Stimulated activated CD4-positive, alpha-beta T cell treated with anti-CD3 and anti-CD28 coated beads, Interleukin-4, amount 100 ng/mL, for 24 hours (primary cell): ENCODE measurements at regions not wholly inside any gene's neighbourhood (a gene's known extent, or its start where the extent isn't known, plus 50 kb on each side); places are given as distances from the start of the nearest gene placed in this dataset.

Experiments used
- DNase-seq: peaks from one replicate; pipeline ENCODE4 v3.0.0-alpha.2; 2020

GRCh38 chr15:96011136-96011535, 319.4 kb upstream of the NR2F2 start:
- no peak for DNase-seq

GRCh38 chr15:96014939-96015338, 315.6 kb upstream of the NR2F2 start:
- DNase-seq: no peak

GRCh38 chr15:96019114-96019513, 311.4 kb upstream of the NR2F2 start:
- no peak for DNase-seq

GRCh38 chr15:96020133-96020532, 310.4 kb upstream of the NR2F2 start:
- DNase-seq: no peak

DNA sequence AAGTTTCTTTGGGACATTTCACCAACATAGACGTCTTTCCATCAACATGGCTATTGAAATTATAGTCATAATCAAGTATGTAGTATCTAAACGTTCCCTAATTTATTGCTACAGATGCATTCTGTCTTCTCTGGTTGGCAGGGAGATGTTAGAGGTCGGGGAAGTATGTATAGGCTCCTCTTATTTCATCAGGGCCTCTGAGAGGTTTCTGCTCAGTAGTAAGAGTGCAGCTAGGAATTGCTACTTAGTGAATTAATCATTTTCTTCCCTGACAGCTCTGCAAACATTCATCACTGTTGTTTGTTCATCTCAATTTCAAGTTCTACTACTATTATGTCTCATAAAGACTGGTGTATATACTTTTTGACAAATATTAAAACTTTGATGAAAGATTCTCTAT, 309.7 kb upstream of the NR2F2 start:
- DNase-seq: no peak

DNA sequence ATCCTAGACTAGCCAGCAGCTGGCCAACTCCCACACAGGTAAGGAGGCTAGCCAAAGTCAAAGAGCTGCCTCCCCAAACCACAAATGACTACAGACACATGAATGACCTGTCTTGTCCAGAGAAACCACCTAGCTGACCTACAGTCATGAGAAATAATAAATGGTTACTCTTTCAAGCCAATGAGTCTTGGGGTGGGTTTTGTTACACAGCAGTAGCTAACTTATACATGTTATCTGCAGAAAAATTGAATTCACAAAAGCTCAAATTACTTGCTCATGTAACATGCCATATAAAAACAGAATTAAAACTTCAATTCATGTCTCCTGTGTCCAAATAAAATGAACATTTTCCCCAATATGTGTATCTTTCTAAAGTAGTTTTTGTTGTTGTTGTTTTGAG, 307.4 kb upstream of the NR2F2 start:
- no peak for DNase-seq

DNA sequence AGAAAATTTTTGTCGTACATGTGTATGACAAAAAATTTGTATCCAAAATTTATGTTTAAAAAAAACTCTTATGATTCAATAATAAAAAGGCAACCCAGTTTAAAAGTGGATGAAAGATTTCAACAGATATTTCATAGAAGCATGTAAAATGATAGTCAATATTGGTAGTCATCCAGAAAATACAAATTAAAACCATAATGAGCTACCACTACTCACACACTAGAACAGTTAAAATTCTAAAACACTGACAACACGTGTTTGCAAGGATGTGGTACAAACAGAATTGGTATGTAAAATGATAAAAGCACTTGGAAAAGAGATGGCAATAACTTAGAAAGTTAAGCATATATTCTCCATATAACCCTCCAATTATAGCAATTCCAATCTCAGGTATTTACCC, 303.0 kb upstream of the NR2F2 start:
- no peak for DNase-seq

DNA sequence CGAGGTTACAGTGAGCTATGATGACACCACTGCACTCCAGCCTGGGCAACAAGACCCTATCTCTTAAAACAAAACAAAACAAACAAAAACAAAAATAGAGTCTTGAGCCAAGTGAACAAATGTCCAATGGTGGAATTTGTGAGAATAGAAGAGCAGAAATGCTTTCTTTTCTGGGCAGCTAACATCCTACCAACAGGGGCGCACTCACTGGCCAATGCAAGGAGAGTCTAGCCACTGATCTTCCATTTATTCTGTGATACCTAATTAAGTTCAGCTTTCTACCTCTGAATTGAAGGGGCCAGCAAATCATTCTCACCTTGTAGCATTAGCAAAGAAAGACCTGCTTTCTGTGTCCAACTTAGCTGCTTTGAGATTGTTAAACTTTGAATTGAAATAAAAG, 301.9 kb upstream of the NR2F2 start:
- DNase-seq: no peak

GRCh38 chr15:96029172-96029571, 301.3 kb upstream of the NR2F2 start:
- no peak for DNase-seq

DNA sequence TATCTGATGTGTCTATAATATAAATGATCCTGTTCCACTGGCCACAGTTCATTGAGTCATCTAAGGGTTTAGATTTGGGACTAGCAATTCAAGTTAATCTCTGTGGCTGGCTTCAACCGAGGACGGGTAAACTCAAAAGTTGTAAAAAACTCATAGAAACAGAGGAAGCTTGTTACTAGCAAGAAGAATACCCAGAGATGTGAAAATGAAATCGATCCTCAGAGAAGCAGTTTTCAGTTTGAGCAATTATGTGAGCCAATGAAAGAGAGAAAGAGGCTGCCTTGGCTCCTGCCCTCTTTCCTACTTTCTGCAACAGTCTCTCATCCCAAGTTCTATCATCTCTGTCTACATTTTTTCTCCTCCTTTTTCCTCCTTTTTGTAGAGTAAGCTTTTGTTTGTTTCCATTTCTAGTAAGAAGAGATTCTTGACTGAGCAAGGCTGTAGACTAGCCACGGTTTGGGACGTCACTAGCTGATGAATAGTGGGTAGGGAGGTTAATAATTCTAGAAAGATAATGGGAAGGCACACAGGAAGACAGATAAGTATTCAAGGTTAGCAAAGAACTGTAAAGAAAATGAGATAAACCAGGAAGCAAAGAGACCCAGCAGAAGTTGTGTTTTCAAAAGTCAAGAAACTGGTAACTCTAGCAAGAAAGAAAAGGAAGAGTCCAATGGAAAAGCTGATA, 298.9 kb upstream of the NR2F2 start:
- no peak for DNase-seq

- no peak for DNase-seq
Observed at GRCh38 chr15:96035091-96035490, 295.4 kb upstream of the NR2F2 start.

DNA sequence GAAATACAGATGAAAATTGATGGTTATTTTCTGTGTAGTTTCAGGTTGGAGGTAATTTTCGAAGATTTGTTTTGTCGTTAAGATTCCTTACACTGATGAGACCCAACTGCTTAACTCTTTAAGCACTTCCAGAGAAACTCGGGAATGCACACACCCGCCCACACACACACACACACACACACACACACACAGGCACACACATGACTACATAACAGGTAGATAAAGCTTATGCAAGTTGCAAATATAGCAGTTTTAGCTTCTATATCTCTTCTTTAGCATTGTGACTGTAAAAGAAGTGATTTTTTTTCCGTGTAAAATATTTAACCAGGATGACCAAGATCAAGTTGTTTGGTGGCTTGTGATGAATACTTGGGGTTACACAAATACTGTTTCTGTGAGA, 294.9 kb upstream of the NR2F2 start:
- DNase-seq: no peak

DNA sequence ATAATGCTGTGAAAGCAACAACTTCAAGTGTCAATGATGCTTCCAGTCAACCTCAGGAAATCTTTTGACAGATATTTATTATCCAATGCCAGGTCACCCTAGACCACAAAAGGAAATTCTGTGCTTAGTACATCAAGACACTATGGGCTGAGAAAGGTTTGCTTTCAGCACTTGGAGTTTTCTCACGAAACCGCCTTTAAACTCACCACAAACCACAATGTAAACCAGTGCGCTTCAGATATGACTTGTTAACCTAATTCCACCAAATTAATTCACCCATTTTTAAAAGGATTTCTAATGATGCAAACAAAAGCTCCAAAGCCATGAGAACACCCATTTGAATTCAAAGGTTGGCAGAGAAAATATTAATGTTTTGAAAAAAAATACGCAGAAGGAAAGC, 292.9 kb upstream of the NR2F2 start:
- DNase-seq: no peak

DNA sequence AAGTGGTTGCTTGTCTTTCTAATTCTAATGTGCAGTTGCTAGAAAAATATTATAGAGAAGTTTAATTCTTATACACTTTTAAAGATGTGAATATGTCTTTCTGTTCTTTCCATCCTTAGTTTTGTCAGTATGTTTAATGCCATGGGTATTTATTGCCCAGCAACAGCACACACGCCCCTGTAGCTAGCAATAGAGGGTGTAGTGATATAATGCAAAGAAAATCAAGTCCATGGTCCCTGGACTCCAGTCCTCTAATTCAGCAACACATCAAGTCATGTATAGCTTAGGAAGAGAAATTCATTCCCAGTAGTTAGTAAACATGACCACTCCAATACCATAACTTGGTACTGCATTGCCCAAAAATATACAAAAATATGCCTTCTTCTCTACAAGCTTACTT, 292.4 kb upstream of the NR2F2 start:
- no peak for DNase-seq

DNA sequence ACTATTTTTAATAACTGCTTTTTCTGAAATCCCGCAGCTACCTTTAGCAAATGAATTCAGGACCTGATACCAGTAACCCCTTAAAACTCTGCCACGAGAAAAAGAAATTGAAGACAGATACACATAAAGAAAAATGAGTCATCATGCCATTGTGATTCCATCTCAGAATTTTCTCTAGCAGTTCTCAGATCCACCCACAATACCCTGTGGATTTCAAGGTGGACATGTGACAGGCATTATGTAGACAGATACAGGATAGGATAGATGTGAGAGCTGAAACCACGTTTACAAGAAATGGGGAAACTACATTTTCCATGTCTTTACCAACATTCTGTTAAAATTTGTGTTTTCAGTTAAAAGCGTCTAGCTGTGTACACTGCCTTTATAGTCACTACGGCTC, 291.9 kb upstream of the NR2F2 start:
- DNase-seq: no peak

DNA sequence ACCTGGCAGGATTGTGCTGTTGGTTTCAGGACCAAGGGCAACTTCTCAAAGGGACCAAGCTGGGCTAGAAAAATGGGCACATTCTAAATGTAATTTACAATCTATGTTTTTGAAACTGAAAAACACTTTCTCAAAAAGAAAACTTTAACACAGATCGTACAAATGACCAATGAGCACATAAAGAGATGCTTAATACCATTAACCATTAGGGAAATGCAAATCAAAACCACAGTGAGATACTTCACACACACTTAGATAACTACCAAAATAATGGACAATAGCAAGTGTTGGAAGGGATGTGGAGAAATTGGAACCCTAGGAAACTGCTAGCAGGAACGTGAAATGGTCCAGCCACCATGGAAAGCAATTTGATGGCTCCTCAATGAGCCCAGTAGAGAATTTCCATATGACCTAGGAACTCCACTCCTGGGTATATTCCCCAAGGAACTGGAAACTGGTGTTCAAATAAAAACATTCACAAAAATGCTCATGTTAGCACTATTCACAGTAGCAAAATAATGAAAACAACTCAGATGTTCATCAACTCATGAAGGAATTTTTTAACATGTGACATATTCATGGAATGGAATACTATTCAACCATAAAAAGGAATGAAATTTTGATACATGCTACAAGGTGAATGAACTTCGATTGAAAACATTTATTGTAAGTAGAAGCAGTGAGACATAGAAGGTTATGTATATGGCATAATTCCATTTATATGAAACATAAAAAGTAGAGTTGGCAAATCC, 288.3 kb upstream of the NR2F2 start:
- no peak for DNase-seq

GRCh38 chr15:96042734-96043224, 287.7 kb upstream of the NR2F2 start:
- DNase-seq: no peak

DNA sequence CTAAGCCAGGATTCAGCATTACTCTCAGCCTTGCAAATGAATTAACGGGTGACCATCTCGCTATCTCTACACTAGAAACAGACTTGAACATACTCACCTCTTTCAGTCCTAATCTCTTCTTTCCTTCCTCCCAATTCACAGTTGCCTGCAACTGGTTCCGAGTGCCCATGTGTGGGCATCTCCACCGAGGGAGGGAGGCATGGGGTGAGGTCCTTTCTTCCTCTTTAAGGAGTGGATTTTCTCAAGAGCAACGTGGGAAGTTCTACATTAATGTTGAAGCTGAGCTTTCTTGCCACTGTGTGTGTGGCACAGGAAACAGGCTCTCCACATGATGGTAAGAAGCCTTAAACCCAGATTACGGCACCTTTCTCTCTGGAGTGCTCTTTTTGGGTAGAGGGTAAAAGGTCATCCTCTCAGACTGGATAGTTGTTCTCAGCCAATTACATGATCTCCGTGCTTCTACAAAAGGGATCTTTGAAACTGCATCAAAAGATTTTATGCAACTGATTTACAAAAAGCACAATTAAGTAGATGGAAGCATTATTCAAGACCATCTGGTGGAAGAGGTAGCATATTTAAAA, 286.8 kb upstream of the NR2F2 start:
- no peak for DNase-seq

GRCh38 chr15:96046620-96047240, 283.8 kb upstream of the NR2F2 start:
- no peak for DNase-seq

- DNase-seq: no peak
Observed at GRCh38 chr15:96047255-96047931, 283.1 kb upstream of the NR2F2 start.

DNA sequence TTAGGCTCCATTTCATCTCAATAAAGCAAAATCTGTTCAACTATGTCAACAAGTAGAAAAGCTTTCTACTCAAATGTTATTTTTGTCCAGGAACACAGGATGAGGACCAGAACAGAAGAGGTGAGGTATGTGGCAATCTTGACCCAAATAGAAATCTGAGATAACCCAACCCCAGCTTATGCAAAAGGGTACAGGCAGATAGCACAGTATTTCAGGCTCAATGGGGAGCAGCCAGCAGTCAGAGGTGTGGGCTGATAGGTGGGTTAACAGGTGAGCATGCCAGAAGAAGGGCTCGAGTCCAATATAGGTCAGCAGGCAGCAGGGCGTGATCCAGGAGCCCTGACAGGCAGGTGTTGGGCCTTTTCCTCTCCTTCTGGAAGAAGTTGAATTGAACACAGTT, 281.2 kb upstream of the NR2F2 start:
- no peak for DNase-seq

DNA sequence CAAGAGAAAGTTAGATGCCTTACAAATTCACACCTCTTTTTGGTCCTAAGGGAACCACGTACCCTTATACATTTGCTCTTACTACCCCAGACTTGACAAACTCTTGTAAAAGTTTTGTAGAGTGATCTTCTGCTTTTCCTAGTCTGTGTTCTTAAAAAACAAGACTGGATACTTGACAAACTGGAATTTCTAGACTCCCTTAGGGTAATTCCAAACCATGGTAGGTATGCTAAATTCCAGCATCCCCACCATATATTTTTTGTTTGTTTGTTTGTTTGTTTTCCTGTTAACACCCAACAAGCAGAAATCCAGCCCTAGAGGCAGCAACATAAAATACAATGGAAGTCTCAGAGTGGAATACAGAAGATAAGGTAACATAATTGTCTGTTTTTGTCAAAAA, 280.7 kb upstream of the NR2F2 start:
- DNase-seq: no peak

DNA sequence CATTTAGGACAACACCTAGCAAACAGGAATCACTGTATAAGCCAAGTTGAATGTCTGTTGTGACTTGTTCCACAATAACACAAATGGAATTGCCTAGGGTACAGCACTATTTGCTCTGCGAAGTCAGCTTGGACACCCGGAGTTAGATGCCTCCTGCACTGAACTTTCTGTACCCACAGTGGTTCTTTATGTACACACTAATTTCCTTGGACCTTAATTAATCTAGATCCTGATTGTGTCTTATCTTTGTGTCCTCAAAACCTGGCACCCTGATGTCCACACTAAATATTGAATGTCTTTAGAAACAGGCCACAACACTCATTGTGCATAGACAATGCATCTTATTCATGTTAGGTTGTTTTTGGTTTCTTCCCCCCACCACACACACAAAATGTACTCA, 278.9 kb upstream of the NR2F2 start:
- DNase-seq: no peak
